GM18861 (cell line): ENCODE measurements at regions not wholly inside any gene's neighbourhood (a gene's known extent, or its start where the extent isn't known, plus 50 kb on each side); places are given as distances from the start of the nearest gene placed in this dataset.
"Not testable (repeated sequence)": the region's sequence is repeated elsewhere in the genome, so short reads cannot be mapped to it uniquely, and the experiment has no call there.

Experiments
- ATAC-seq: cut with Tn5 transposase; IDR thresholded peaks from one replicate; pipeline ENCODE4 v1.9.1; 2021; ENCODE audit not compliant: unreplicated experiment

DNA sequence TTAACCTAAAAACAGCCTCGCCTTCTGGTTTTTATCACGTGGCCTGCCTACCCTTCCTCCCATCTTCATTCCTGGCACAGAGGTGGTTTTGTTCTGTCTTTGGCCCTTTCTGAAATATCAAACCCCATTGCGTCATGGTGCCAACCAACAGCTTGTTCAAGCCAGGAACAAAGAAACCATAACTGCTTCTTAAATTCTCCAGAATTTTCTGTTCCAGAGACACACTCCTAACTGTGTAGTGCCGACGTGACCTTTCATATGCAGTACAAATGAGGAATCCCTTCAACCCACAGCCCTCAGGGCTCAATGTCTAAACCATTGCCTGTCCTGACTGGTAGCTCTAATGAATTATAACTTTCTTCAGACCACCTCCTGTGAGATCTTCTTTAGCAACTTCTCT, 82.2 kb upstream of the TNP1 start:
- ATAC-seq: no peak

DNA sequence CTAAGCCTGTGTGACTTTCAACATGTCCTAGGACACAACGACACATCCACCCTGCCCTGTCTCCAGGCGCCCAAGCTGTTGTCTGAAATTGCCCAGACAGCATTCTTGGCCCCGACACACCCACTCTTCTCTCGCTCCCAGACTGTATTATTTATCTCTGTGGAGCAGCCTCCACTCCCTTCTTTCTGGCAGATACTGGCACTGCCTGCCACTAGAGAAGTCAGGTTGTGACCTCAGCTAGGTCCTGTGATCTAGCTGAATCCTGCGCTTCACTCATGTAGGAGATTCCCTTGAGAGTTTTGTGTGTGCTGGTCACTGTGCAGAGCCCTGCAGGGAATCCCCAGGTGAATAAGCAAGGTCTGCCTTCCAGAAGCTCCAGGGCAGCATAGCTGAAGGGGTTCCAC, 77.1 kb upstream of the TNP1 start:
- no peak for ATAC-seq

- no peak for ATAC-seq
These were observed 74.8 kb upstream of the TNP1 start for GRCh38 chr2:216934623-216935022.

DNA sequence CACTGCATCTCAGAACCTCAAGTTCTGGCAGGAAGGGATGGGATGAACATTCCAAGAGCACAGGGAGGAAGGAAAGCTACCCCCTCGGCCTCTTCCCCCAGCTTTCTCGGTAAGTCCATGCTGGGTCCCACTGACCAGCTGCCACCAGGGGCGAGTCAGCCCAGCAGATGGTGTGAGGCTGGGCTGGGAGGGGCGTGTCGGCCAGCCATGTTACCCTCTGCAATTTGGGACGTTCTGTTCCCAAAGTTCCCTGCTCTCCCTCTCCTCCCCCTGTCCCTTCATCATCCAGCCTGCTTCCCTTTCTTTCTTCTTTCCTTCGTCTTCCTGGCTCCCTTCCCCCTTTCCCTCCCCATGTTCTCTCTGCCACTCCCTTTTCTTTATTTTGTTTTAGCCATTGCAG, 74.3 kb upstream of the TNP1 start:
- no peak for ATAC-seq

DNA sequence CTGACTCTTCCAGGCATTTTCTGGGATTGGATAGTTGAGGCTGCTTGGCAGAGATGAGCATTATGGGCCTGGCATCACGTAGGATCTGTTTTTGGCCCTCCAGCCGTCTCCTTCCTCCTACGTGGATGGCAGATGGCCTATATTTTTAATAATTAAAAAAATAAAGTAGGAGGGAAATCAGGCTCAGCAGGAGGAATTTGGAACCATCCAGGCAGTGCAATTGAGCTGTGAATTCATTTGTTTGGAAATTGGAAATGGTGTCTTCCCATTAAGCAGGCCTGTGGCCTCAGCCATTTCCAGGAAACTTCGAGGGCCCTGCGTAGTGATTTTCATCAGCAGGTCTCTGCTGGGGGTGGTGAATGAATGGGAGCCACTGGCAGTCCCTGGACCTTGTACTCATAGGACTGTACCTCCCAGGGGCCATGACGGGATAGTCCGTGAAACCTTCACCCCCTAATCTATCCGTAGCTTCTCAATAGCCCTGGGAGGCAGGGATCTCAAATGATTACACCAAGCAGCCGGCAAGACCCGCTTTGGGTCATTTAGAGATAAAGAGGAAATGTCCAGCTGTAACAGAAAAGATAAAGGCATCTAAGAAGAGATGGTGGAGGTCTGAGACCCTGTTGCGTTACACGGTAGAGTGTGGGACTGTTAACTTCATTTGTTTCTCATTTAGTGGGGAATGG, 73.1 kb upstream of the TNP1 start:
- ATAC-seq: no peak

- ATAC-seq: no peak
These were observed 72.4 kb upstream of the TNP1 start for GRCh38 chr2:216932113-216932862.

GRCh38 chr2:216930716-216931115, 70.9 kb upstream of the TNP1 start:
- ATAC-seq: no peak

GRCh38 chr2:216929338-216929737, 69.5 kb upstream of the TNP1 start:
- ATAC-seq: not testable (repeated sequence)

GRCh38 chr2:216927163-216927562, 67.3 kb upstream of the TNP1 start:
- no peak for ATAC-seq

GRCh38 chr2:216925636-216926366, 65.9 kb upstream of the TNP1 start:
- no peak for ATAC-seq

GRCh38 chr2:216925006-216925405, 65.1 kb upstream of the TNP1 start:
- no peak for ATAC-seq

- ATAC-seq: no peak
These were observed 63.8 kb upstream of the TNP1 start for GRCh38 chr2:216923706-216924105.

DNA sequence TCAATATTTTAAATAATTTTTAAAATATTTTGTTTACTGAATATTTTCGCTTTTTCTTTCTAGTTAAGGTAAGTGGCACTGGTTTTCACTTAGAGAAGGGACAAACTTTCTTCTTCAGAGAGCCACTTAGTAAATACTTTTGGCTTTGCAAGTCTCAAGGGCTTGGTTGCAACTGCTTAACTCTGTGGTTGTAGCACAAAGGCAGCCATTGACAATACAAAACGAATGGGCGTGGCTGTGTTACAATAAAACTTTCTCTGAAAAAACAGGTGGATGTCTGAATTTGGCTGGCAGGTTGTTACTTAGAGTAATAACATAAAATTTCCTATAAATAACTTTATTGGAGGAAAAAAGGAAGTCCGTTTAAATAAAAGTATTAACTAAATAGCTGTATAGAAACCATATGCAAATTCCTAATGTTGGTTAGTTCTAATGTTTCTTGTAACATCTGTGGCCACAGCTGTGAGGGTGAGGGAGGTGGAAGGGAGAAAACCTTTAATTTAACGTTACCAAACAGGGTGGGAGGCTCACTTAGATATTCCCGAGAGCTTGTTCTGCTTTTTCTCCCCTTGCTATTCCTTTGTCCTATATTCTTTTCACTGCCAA, 62.4 kb upstream of the TNP1 start:
- peak; percentile 54 for ATAC-seq

- ATAC-seq: no peak
These were observed 61.1 kb upstream of the TNP1 start for GRCh38 chr2:216920937-216921456.

GRCh38 chr2:216920143-216920876, 60.4 kb upstream of the TNP1 start:
- ATAC-seq: no peak

- ATAC-seq: no peak
These were observed 58.3 kb upstream of the TNP1 start for GRCh38 chr2:216918088-216918680.

DNA sequence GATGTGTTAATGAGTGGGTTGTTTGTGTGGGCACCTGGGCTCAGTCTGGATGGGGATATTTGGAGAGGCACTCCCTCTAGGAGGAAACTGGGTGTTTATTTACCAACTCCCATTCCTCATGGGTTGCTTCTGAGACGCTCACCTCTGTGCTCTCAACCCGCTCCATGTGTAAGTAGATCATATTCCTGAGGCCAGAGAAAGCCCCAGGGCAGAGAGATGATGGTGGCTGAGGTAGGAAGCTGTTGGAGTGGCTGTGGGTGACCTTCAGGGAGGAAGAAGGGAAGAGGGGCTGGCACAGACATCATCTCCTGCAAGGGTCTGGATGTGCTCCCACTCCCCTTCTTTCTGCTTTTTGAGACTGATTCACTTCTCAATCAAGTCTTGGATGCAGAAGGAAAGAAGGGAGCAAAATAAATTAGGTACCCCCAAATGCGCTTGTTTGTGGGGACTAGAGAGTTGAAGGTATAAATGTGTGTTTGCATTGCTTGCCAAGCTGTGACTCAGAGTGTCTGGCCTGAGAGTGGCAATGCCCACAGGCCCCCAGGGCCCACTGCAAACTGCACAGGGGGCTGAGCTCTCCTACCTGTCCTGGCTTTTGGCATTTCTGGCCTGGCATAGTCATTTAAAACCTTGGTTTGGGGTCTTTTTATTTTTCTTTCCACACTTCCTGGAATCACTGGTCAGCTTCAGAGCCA, 57.2 kb upstream of the TNP1 start:
- ATAC-seq: no peak

DNA sequence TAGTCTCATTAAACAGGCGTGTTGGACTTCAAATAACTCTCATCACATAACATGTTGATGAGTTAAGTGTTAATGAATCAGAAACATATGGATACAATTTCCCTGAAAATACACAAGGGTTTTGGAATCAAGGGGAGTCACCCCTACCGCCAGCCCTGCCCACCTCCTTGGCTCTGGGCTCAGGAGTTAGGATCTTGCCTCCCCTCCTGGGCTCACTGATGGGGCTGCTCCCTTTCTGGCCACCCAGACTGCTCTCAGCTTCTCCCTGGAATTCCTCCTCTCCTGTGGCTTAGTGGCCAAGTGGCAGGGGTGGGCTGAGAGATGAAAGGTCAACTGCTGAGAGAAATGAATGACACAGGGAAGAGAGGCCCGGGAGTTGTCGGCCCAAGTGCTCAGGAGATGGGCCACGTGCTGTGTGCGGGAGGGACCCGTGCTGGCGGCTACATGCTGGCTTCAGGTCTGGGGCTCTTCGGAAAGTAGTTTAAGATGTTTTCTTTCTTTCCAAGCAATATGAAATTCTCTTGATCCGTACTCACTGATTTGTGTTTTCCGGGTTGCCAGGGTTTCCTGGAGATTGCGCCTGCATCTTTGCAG, 55.8 kb upstream of the TNP1 start:
- no peak for ATAC-seq

DNA sequence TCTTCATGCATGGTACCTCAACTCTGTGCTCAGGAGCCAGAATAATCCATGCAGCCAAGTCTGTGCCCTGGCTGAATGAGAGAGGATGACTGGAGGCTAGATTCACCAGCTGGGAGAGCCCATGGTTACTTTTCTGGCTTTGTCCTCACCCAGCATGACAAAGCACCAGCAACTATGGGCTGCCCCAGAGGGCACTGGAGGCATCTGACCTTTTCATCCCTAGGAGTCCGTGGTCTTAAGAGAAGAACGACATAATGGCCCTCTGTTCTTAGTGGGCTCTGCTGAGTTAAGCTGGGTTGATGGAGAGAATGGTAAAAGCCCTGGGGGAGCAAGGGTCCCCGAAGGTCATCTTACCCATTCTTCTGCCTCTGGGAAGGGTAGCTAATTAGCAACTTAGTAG, 54.6 kb upstream of the TNP1 start:
- ATAC-seq: no peak
